HG03097 (cell line): ENCODE measurements at regions not wholly inside any gene's neighbourhood (a gene's known extent, or its start where the extent isn't known, plus 50 kb on each side); places are given as distances from the start of the nearest gene placed in this dataset.
"Not testable (repeated sequence)": the region's sequence is repeated elsewhere in the genome, so short reads cannot be mapped to it uniquely, and the experiment has no call there.

Source experiments
- ATAC-seq: cut with Tn5 transposase; IDR thresholded peaks from one replicate; pipeline ENCODE4 v1.9.1; 2021; ENCODE audit not compliant: unreplicated experiment, low FRiP score

- no peak for ATAC-seq
Measured at GRCh38 chr11:122023614-122024250, 92.3 kb downstream of the BLID start.

- no peak for ATAC-seq
Measured at GRCh38 chr11:122022646-122023045, 93.4 kb downstream of the BLID start.

GRCh38 chr11:122020902-122021301, 95.1 kb downstream of the BLID start:
- ATAC-seq = no peak

GRCh38 chr11:122019908-122020694, 95.9 kb downstream of the BLID start:
- ATAC-seq = no peak

GRCh38 chr11:122007601-122008071, 108.4 kb downstream of the BLID start:
- no peak for ATAC-seq

GRCh38 chr11:122004446-122004845, 111.6 kb downstream of the BLID start:
- no peak for ATAC-seq

GRCh38 chr11:122002926-122003325, 113.1 kb downstream of the BLID start:
- ATAC-seq = no peak

GRCh38 chr11:122002047-122002446, 114.0 kb downstream of the BLID start:
- no peak for ATAC-seq

- no peak for ATAC-seq
Measured at GRCh38 chr11:121999651-122000050, 116.4 kb downstream of the BLID start.

- ATAC-seq = no peak
Measured at GRCh38 chr11:121996574-121996973, 119.4 kb downstream of the BLID start.

GRCh38 chr11:121983901-121984300, 132.1 kb downstream of the BLID start:
- ATAC-seq = no peak

GRCh38 chr11:121977914-121978313, 138.1 kb downstream of the BLID start:
- not testable (repeated sequence) for ATAC-seq

- ATAC-seq = no peak
Measured at GRCh38 chr11:121968638-121969037, 147.4 kb downstream of the BLID start.

- ATAC-seq = no peak
Measured at GRCh38 chr11:121967131-121967704, 148.8 kb downstream of the BLID start.

GRCh38 chr11:121965330-121965729, 150.7 kb downstream of the BLID start:
- no peak for ATAC-seq

- no peak for ATAC-seq
Measured at GRCh38 chr11:121964591-121964990, 151.4 kb downstream of the BLID start.

GRCh38 chr11:121963846-121964245, 152.2 kb downstream of the BLID start:
- not testable (repeated sequence) for ATAC-seq

GRCh38 chr11:121961321-121961801, 154.7 kb downstream of the BLID start:
- ATAC-seq = no peak

GRCh38 chr11:121958971-121959325, 157.1 kb downstream of the BLID start:
- no peak for ATAC-seq

GRCh38 chr11:121958323-121958970, 157.6 kb downstream of the BLID start:
- no peak for ATAC-seq

- ATAC-seq = no peak
Measured at GRCh38 chr11:121953122-121953521, 162.9 kb downstream of the BLID start.
